ENCODE measurements at regions not wholly inside any gene's neighbourhood (a gene's known extent, or its start where the extent isn't known, plus 50 kb on each side); places are given as distances from the start of the nearest gene placed in this dataset.
A peak's percentile ranks its signal among the peaks of the same experiment; 100 is the strongest.

- no peak for DNase-seq
- intact Hi-C loops (cut with DNase I): no loop called here
Observed at GRCh38 chr7:109745677-109746410, 1176.2 kb downstream of the DNAJB9 start.

GRCh38 chr7:109751241-109751640, 1181.6 kb downstream of the DNAJB9 start:
- DNase-seq: no peak
- intact Hi-C loops (cut with DNase I): no loop called here

GRCh38 chr7:109752068-109752467, 1182.4 kb downstream of the DNAJB9 start:
- no peak for DNase-seq
- intact Hi-C loops (cut with DNase I): no loop called here

DNA sequence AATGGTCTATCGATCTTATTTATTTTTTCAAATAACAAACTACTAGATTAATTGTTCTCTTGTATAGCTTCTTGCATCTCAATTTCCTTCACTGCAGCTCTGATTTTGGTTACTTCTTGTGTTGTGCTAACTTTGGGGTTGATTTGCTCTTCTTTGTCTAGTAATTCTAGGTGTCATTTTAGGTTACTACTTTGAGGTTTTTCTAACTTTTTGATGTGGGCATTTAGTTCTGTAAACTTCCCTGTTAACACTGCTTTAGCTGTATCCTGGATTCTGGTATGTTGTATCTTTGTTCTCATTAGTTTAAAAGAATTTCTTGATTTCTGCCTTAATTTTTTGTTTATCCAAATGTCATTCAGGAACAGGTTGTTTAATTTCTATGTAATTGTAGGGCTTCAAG, 1188.0 kb downstream of the DNAJB9 start:
- intact Hi-C loops (cut with DNase I): no loop called here
- no peak for DNase-seq

DNA sequence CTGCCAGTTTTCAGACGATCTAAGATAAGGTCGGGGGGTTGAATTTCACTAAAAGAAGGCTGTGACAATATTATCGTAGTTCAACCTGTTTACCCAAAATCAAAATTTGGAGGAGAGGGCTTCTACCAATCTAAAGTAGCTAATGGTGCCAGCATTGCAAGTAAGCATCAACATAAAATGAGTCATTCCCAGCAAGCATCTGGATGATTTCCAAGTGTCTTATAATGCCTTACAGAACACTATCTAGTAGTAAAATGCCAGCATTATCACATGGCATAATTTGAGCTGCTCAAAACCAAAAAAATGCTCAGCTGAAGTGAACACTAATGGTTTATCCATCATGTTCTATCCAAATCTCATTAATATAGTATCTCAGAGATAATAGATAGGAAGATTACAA, 1193.9 kb downstream of the DNAJB9 start:
- intact Hi-C loops (cut with DNase I): no loop called here
- DNase-seq: no peak

DNA sequence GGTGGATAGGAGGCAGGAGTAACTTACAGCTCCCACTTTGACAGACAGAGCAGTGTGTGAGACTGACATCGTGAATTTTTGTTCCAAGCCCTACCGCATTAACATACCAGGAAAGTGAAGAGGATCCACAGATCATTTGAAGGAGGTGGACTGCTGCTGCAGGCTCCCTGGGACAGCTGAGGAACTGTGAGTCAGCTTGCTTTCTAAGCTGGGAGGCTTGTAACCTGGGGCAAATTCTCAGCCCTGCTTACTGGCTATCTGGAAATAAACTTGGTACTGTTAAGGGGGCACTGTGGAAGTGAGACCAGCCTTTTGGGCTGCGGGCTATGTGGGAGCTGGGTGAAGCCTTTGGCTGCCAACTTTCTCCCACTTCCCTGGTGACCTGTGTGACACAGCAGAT, 1202.5 kb downstream of the DNAJB9 start:
- DNase-seq: no peak
- intact Hi-C loops (cut with DNase I): no loop called here

DNA sequence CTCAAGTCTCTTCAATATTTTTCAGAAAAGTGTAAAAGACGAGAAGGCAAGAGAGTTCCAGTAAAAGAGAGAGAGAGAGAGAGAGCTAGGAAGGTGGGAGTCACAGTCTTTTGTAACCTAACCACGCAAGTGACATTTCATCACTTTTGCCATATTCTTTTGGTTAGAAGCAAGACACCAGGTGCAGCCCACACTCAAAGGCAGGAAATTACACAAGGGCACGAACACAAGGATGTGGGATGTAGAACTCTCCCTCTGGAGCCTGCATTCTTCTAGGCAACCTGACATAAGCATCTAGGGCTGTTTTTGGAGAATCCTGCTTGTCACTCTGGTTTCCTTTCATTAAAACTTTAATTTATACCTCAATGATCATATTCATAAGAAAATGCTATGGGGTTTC, 1213.1 kb downstream of the DNAJB9 start:
- intact Hi-C loops (cut with DNase I): no loop called here
- peak in 6 of 42 donors; percentile 8 to 41 (median 18) for DNase-seq

DNA sequence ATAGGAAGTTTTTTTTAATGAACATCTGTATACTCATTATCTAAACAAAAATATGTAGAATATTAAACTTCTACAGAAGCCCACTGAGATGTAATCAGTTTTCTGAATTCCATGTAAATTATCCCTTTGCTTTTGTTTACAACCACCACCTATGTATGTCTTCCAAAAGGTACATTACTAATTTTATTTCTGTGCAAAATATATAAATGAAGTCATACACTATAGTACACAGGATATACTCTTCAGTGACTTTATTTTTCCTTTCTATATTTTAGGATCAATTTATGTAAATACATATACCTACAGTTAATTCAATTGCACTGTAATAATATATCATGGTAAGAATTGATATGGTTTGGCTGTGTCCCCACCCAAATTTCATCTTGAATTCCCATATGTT, 1236.9 kb downstream of the DNAJB9 start:
- DNase-seq: no peak
- intact Hi-C loops (cut with DNase I): no loop called here

GRCh38 chr7:109821156-109821555, 1251.5 kb downstream of the DNAJB9 start:
- no peak for DNase-seq
- intact Hi-C loops (cut with DNase I): no loop called here

DNA sequence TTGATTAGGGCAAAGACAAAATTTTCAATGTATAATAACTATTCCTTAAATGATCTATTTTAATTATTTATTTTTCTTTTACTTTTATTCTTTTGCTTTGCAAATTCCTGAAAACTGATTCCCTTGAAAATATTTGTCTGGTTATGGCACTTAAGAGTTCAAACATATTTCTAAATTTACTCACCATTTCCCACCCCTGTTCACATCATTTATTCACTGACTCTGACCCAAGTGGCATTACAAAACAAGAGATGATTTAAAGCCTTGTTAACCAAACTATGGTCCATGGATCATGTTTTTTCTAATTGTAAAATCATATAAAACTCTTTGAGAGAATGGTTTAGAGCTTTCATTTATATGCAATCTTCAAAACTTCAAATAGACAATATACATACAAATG, 1256.1 kb upstream of the LRRN3 start:
- no peak for DNase-seq
- intact Hi-C loops (cut with DNase I): no loop called here

DNA sequence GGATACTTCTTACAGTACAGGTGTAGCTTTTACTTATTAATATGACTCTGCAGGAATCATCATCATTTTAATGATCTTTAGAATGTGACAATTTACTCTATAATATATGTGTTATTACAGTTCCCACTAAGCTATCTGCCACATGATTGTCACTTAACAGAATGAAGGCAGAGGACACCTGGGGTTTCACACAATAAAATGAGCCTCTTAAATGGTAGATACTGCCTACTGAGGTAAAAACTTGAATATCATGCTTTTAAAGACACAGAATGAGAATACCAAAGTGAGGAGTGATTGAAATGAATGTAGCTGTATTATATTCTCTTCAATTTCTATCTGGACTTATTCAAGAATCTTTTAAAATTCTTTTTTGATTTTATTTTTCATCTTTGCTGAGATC, 1255.3 kb upstream of the LRRN3 start:
- intact Hi-C loops (cut with DNase I): no loop called here
- no peak for DNase-seq

- intact Hi-C loops (cut with DNase I): no loop called here
- DNase-seq: no peak
Observed at GRCh38 chr7:109836016-109836415, 1254.9 kb upstream of the LRRN3 start.

DNA sequence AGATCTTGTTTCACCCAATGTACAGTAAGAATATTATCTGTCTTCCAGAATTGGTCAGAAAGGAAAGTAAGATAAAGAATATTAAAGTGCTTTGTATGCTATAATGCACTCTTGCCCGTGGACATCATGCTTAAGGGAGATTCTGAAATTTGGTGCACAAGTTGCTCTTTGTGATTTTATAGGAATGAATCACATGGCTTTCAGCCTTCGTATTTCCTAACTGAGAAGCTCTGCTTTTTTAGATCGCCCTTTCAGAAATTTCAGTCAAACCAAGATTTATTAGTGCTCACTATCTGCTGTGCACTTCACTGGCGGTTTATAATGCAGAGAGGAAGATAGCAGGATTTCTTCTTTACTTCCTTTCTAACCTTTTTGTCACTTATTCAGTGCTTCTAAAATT, 1248.5 kb upstream of the LRRN3 start:
- intact Hi-C loops (cut with DNase I): no loop called here
- DNase-seq: no peak

- intact Hi-C loops (cut with DNase I): no loop called here
- DNase-seq: peak in 13 of 42 donors; percentile 4 to 52 (median 23)
Observed at GRCh38 chr7:109844362-109844761, 1246.6 kb upstream of the LRRN3 start.

DNA sequence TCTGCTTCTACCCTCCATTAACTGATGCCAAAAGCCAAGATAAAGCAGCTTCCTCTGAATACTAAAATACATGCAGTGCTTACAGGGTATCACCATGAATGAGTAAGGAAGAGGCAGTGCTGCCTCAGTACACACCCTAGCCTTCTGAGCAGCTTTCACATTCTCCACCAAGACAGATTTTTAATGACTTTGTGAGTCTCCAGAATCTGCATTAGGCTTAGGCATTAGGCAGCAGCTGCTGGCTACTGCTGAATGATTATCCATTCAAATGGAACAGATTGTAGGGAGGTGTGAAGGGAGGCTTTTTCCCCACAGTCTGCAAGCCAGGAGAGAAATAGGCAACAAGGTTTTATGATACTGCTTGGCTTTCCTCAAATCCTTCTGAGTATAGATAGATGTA, 1226.7 kb upstream of the LRRN3 start:
- intact Hi-C loops (cut with DNase I): no loop called here
- no peak for DNase-seq

DNA sequence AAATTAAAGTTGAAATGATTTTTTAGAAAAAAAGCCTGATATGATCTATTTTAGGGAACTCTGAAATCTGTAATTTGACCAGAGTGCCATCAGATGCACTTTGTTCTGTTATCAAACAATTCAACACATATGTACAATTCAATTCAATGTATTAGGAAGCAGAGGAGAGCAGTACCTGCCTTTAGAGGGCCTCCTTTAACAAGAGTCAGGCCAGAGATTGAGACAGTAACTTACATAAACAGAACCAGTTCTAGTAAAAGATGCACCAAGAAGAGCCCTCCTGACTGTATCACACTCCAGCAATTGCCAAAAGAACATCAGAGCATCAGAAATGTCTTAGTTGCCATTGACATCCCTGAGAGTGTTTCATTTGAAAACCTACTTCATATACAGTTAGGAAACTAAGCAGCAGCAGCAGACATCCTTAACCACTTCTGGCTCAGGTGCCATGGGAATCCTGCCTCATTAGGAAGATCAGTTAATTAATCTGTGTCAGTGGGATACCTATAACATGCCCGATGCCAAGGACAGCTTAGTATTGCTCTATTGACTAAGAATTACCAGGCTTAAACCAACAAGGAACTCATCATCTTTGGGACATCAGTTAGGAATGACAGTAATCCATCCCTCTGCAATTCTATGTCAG, 1222.6 kb upstream of the LRRN3 start:
- DNase-seq: peak in 1 of 42 donors; percentile 11
- intact Hi-C loops (cut with DNase I): no loop called here

DNA sequence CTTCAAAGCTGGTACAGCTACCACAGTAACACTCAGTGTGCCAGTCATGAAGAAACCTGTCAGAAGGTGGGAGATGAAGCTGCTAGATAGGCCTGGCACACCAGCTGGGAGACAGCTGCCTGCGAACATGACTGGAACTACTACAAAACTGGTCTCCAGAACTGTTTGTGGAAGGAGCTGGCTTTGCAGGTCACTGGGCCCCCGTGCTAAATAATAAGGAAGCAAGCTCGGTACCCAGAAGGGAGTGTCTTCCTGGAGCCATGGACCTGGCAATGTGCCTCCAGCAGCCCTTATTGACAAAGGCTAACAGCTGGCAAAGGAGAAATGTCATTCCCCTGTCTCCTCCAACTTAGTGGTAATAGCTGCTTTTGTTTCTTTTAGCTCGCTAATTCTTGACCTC, 1217.6 kb upstream of the LRRN3 start:
- DNase-seq: no peak

GRCh38 chr7:109879287-109879828, 1211.6 kb upstream of the LRRN3 start:
- no peak for DNase-seq
- intact Hi-C loops (cut with DNase I): no loop called here

More for the DNA sequence above, 1217.6 kb upstream of the LRRN3 start:
- intact Hi-C loops (cut with DNase I): no loop called here

DNA sequence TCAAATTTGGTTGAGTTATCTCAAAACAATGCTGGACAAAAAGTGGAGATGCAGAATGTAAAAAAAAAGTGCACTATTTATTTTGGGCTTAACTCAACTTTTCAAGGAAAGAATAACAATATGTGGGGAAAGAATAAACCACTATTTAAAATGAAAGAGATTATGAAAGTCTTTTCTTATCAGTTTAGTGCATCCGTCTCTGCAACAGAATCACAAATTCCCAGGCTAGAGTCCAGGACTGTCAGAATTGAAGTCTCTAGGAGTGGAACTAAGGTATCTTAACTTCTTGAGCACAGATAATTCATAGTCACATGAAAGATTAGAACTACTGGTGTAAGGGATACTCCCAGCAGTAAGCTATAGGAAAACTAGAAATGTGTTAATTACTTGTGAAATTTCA, 1200.3 kb upstream of the LRRN3 start:
- no peak for DNase-seq
- intact Hi-C loops (cut with DNase I): no loop called here

GRCh38 chr7:109893231-109893630, 1197.7 kb upstream of the LRRN3 start:
- no peak for DNase-seq
- intact Hi-C loops (cut with DNase I): no loop called here

GRCh38 chr7:109895536-109895935, 1195.4 kb upstream of the LRRN3 start:
- DNase-seq: no peak
- intact Hi-C loops (cut with DNase I): no loop called here
